CD4-positive, alpha-beta T cell treated with Interleukin-4 for 4 hours (primary cell): ENCODE measurements at regions not wholly inside any gene's neighbourhood (a gene's known extent, or its start where the extent isn't known, plus 50 kb on each side); places are given as distances from the start of the nearest gene placed in this dataset.
"Not testable (repeated sequence)": the region's sequence is repeated elsewhere in the genome, so short reads cannot be mapped to it uniquely, and the experiment has no call there.

Experiments
- DNase-seq: peaks from one replicate; pipeline ENCODE4 v3.0.0-alpha.2; 2020

GRCh38 chr7:67923286-67923685 is 926.7 kb downstream of the TYW1 start:
- no peak for DNase-seq

- no peak for DNase-seq
These were observed 931.5 kb downstream of the TYW1 start for GRCh38 chr7:67928141-67928540.

GRCh38 chr7:67936447-67936846 is 939.8 kb downstream of the TYW1 start:
- DNase-seq, result not testable (repeated sequence)

- DNase-seq, result no peak
These were observed 943.8 kb downstream of the TYW1 start for GRCh38 chr7:67940400-67940799.

- DNase-seq, result no peak
These were observed 950.6 kb downstream of the TYW1 start for GRCh38 chr7:67947191-67947590.

GRCh38 chr7:67947646-67948045 is 951.0 kb downstream of the TYW1 start:
- DNase-seq, result no peak

- DNase-seq, result no peak
These were observed 953.9 kb downstream of the TYW1 start for GRCh38 chr7:67950321-67951083.

- DNase-seq, result no peak
These were observed 958.4 kb downstream of the TYW1 start for GRCh38 chr7:67955061-67955460.

GRCh38 chr7:67962863-67963262 is 966.2 kb downstream of the TYW1 start:
- DNase-seq, result no peak

GRCh38 chr7:67976490-67976889 is 979.9 kb downstream of the TYW1 start:
- no peak for DNase-seq

- no peak for DNase-seq
These were observed 986.9 kb downstream of the TYW1 start for GRCh38 chr7:67983486-67983885.

GRCh38 chr7:67984326-67984725 is 987.7 kb downstream of the TYW1 start:
- DNase-seq, result no peak

- no peak for DNase-seq
These were observed 992.5 kb downstream of the TYW1 start for GRCh38 chr7:67989142-67989541.

GRCh38 chr7:67990003-67990402 is 993.4 kb downstream of the TYW1 start:
- no peak for DNase-seq

GRCh38 chr7:67990716-67991115 is 994.1 kb downstream of the TYW1 start:
- no peak for DNase-seq

GRCh38 chr7:67992287-67992686 is 995.7 kb downstream of the TYW1 start:
- no peak for DNase-seq

GRCh38 chr7:68005992-68006391 is 1009.4 kb downstream of the TYW1 start:
- no peak for DNase-seq

- DNase-seq, result no peak
These were observed 1010.0 kb downstream of the TYW1 start for GRCh38 chr7:68006619-68007018.

- DNase-seq, result no peak
These were observed 1013.1 kb downstream of the TYW1 start for GRCh38 chr7:68009716-68010115.

GRCh38 chr7:68014031-68014736 is 1017.6 kb downstream of the TYW1 start:
- no peak for DNase-seq

- DNase-seq, result no peak
These were observed 1018.7 kb downstream of the TYW1 start for GRCh38 chr7:68015122-68015977.

- no peak for DNase-seq
These were observed 1019.4 kb downstream of the TYW1 start for GRCh38 chr7:68015978-68016532.

GRCh38 chr7:68020102-68020501 is 1023.5 kb downstream of the TYW1 start:
- no peak for DNase-seq
